Epithelial cell of prostate (primary cell): ENCODE measurements at regions not wholly inside any gene's neighbourhood (a gene's known extent, or its start where the extent isn't known, plus 50 kb on each side); places are given as distances from the start of the nearest gene placed in this dataset.
"Not testable (repeated sequence)": the region's sequence is repeated elsewhere in the genome, so short reads cannot be mapped to it uniquely, and the experiment has no call there.

Source experiments
- DNase-seq: peaks from one replicate; pipeline ENCODE4 v3.0.0-alpha.2; 2011; ENCODE audit warnings: low read depth, low spot score
- H3K27ac ChIP-seq: fragments of 450-650 bp; 2 replicates; pipeline ENCODE4 v1.5.1; 2017; ENCODE audit warnings: mild to moderate bottlenecking

GRCh38 chr16:55057866-55058265 lies 127.2 kb downstream of the IRX5 start:
- no peak overlapping the region for H3K27ac ChIP-seq
- no peak for DNase-seq

DNA sequence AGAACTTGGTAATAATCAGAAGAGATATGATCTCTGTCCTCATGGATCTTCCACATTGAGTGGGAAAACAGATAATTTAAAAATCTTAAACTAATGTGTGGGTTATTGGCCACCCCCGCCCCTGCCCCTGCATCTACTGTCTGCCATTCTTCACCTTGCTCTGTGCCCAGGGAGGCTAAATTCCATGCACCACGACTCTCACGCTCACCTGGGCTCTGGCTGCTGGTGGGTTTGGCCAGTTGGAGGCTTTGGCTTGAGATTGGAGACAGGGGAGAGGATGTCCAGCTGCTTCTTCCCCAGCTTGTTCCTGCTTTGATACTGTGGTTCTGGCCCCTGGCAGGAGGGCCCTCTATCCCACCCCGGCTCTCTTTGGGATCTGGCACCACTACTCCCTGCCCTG lies 127.9 kb downstream of the IRX5 start:
- no peak overlapping the region for H3K27ac ChIP-seq
- DNase-seq, result no peak

- H3K27ac ChIP-seq, result no peak overlapping the region
- no peak for DNase-seq
Observed at GRCh38 chr16:55059146-55059545, 128.5 kb downstream of the IRX5 start.

DNA sequence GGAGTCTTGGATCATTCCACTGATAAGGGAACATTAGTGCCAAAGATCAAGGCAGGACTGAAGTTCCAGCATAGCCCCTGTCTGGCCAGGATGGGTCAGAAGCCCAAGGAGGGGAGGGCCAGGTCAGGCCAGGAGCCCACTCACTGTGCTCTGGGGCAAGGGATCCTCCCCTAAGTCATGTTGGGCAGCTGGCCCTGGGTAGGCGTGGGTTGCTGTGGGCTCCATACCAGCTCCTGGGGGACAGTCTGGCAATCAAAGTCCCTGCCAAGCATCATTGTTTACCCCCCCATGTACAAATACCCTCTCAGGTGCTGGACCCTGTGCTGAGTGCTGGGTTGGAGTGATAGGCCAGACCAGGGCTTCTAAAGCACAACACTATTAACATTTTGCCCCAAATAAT lies 130.5 kb downstream of the IRX5 start:
- no peak overlapping the region for H3K27ac ChIP-seq
- no peak for DNase-seq

DNA sequence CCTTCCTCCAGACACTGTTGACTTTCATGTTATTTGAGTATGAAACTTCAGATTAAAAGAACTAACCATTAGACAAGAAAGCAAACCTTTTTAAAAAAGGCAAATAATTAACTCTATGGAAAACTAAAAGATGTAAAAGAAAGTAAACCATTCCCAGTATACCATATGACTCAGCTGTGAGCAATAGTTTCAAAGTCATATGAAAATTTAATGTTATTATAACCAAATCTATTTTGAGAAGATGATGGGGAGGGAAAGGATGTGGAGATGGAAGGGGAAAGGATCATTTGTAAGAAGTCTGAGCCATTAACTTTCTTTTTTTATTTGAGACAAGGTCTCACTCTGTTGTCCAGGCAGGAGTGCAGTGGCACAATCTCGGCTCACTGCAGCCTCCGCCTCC lies 131.8 kb downstream of the IRX5 start:
- DNase-seq, result no peak
- no peak overlapping the region for H3K27ac ChIP-seq

DNA sequence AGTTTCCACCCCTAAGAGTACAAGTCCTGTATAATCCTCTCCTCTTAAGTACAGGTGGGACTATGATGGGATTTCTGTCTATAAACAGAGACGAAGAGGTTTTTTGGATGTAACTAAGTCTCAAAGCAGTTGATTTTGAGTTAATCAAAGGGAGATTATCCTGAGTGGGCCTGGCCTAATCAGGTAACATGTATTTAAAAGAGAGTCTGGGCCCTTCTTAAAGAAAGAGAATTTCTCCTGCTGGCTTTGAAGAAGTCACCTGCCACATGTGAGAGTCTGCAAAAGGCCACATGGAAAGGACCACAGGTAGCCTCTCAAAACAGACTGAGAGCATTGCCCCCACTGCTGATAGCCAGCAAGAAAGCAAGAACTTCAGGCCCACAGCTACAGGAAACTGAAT lies 142.3 kb downstream of the IRX5 start:
- no peak overlapping the region for H3K27ac ChIP-seq

GRCh38 chr16:55073830-55074229 lies 143.2 kb downstream of the IRX5 start:
- H3K27ac ChIP-seq, result no peak overlapping the region
- no peak for DNase-seq

More for the DNA sequence above, 142.3 kb downstream of the IRX5 start:
- no peak for DNase-seq

DNA sequence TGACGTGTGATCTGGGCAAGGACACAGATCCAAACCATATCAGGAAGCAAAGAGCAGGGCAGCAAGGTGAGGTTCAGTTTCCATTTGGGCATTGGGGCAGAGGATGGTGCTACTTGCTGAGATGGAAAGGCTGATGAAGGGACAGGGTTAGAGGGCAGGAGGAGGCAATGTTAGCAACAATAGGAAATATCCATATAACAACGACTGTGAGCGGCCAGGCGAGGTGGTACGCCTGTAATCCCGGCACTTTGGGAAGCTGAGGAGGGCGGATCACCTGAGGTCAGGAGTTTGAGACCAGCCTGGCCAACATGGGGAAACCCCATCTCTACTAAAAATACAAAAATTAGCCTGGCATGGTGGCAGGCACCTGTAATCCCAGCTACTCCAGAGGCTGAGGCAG lies 144.5 kb downstream of the IRX5 start:
- H3K27ac ChIP-seq, DNase-seq: not testable (repeated sequence)

- no peak overlapping the region for H3K27ac ChIP-seq
- no peak for DNase-seq
Observed at GRCh38 chr16:55076053-55076452, 145.4 kb downstream of the IRX5 start.

GRCh38 chr16:55077266-55077665 lies 146.6 kb downstream of the IRX5 start:
- H3K27ac ChIP-seq, result no peak overlapping the region
- no peak for DNase-seq

GRCh38 chr16:55078153-55078552 lies 147.5 kb downstream of the IRX5 start:
- no peak overlapping the region for H3K27ac ChIP-seq
- no peak for DNase-seq

- DNase-seq, result no peak
- no peak overlapping the region for H3K27ac ChIP-seq
Observed at GRCh38 chr16:55078699-55079410, 148.2 kb downstream of the IRX5 start.

GRCh38 chr16:55081622-55082590 lies 151.2 kb downstream of the IRX5 start:
- H3K27ac ChIP-seq, result no peak overlapping the region
- DNase-seq, result no peak

DNA sequence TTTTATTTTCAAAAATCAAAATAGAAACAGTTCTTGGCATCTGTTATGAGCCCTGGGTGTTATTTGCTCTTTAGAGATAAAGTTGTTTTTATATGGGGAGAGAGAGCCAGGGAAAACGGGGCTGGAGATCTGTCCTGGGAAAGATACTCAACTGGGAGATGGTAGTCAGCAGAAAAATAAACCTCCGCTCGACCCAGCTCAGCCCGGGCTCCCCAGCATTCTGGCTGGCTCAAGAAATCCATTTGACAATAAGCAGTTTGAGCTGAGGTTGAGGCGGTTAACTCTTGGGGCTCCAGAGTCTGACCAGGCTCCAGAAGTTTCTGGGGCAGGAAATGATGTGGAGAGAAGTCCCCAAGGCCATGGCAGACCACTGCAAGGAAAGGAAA lies 151.9 kb downstream of the IRX5 start:
- H3K27ac ChIP-seq, result no peak overlapping the region
- DNase-seq, result no peak

GRCh38 chr16:55083052-55083451 lies 152.4 kb downstream of the IRX5 start:
- no peak for DNase-seq
- H3K27ac ChIP-seq, result no peak overlapping the region

DNA sequence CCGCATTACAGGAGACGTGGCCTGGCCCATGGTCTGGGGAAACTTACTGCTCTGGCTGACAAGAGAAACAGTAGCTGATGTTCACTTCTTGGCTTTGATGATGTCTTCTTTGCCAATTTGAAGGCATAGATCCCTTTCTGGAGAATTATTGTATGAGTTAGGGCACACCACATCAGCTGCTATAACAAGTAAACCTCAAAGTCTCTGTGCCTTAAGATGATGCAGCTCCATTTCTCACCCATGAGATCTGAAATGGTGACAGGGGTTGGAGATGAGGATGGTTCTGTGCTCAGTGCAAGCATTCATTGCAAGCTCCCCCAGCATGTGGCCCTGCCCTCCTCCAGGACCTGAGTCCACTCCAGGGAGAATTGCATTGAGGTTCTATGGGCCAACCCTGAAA lies 157.4 kb downstream of the IRX5 start:
- H3K27ac ChIP-seq, result no peak overlapping the region
- no peak for DNase-seq

- no peak for DNase-seq
Observed at GRCh38 chr16:55089600-55089999, 158.9 kb downstream of the IRX5 start.

DNA sequence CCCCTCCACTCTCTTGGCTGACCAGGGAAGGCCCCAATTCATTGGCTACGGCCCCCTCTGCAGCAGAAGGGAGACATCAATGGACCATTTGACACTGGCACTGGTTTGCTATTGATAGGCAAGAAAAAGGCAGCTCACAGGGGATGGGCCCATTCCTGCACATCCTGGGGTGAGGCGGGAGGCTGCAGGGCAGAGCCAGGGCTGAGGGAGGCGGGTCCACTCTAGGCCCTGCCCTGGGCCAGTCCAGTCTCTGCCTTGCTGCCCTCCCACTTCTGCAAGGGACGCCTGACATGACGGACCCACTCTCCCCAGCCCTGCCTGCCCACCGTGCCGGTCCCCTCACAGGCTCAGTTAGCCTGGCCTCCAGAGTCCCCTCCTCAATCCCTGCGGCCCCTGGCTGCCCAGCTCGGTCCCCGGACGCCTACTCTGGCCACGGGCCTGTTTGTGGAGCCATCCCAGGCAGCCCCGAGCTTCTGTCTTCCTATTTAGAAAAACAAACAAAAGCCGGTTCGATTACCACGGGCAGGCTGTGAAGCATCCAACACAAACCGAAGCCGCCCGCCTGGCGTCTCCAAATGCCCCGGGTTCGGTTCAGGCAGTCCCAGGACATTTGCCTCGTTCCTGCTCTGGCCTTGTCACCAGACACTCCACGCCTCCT lies 160.7 kb downstream of the IRX5 start:
- no peak for DNase-seq
- no peak overlapping the region for H3K27ac ChIP-seq

More at GRCh38 chr16:55089600-55089999, 158.9 kb downstream of the IRX5 start:
- no peak overlapping the region for H3K27ac ChIP-seq

DNA sequence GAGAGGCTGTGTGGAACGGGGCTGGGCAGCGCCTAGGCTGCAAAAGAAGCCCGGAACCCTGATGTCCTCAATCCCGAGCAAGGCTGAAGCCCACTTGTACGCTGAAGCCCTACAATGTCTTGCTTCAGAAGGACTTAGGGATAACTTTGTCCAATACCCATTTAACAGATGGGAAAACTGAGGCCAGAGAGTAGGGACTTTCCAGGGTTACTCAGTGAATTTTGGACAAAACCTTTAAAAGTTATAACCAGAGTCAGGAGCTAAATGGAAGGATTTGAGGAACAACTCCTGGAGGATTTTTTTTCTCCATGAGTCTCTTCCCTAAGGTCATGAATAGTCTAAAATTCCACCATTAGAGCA lies 161.2 kb downstream of the IRX5 start:
- DNase-seq, result no peak
- H3K27ac ChIP-seq, result no peak overlapping the region

DNA sequence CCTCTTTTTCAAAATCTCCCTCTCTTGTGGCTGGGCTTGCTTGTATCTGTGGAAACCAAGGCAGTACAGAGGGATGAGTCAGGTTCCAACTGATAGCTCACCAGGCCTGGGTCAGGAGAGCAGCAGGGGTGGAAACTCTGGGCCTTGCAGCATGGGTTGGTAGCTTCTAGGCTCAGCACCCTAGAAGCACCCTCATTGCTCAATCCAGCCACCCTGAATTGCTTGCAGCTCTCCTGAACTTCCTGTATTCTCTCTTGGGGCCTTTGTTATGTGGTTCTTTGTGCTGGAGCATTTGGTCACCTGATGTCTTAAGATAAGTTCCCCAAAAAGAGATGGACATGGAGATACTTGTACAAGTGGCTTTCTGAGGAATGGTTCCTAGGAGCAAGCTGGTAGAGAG lies 169.4 kb downstream of the IRX5 start:
- DNase-seq, result no peak
- no peak overlapping the region for H3K27ac ChIP-seq

DNA sequence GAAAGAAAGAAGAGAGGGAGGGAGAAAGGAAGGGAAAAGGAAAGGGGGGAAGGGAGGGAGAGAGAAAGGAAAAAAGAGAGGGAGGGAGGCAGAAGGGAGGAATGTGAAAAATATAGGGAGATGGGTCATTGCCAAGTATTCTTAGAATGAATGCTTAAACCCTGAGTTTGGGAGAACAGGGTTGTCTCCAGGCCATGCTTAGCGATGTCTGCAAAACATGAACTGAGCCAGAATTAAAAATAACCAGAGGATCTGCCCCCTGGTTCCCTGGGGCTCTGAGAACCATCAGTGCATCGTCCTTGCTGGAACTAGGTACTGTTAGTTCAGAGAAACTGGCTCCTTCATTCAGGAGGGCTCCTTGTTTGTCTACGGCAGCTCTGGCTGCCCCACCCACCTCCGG lies 170.4 kb downstream of the IRX5 start:
- no peak for DNase-seq
- no peak overlapping the region for H3K27ac ChIP-seq
